ENCODE measurements at regions not wholly inside any gene's neighbourhood (a gene's known extent, or its start where the extent isn't known, plus 50 kb on each side); places are given as distances from the start of the nearest gene placed in this dataset.
A peak's percentile ranks its signal among the peaks of the same experiment; 100 is the strongest.

DNA sequence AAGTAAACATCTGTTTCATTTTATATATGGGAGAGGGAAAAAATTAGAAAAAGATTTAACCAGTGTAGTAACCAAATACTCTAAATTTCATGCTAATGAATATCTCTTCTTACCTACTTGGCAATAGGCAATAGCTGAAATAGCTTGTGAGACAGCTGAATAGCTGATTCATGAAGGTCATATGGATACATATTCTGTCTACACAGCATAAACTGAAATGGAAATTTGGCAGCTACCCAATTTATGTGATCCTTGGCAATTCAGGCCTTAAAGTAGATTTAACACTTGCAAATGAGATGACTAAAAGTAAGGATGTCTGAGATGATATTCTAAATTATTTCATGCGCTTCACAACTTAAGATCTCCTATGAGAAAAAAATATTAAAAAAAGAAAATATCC, 261.2 kb upstream of the SEMA3A start:
- WGBS (ENCODE audit: low lambda C conversion rate), result 98% methylated on average over 1 of the region's 1 CpG
- no peaks in the 10 kb centered on the region for H3K9me2 ChIP-seq
- H3K4me2 ChIP-seq, result no peak overlapping the region
- no peak overlapping the region for H3K9ac ChIP-seq
- no peaks in the 10 kb centered on the region for H3F3A ChIP-seq (replicated peaks; ENCODE audit: insufficient read depth)
- H4K20me1 ChIP-seq (ENCODE audit: insufficient read depth), result no peaks in the 10 kb centered on the region
- no peak for DNase-seq
- H3K27ac ChIP-seq (ENCODE audit: low read depth in 2 of 2, low read length in 1 of 2), result no peak overlapping the region
- CTCF ChIA-PET, result interaction anchor here (1.1 kb wide), 1 partner anchor 15 kb away, joined by 4 read pairs; no protein-coding TSS in a partner anchor
- H3K36me3 ChIP-seq (replicated peaks in 1 of 2; ENCODE audit: control insufficient read depth in 1 of 2, insufficient read depth in 2 of 2, low read length in 1 of 2), result no peaks in the 10 kb centered on the region
- no peaks in the 10 kb centered on the region for H3K27me3 ChIP-seq (ENCODE audit: insufficient read depth)
- TF ChIP-seq CHD2 (IDR thresholded peaks at IDR 0.05; ENCODE audit: low read length, partially characterized antibody) (no peak), TCF12 (IDR thresholded peaks at IDR 0.05) (no peak), RCOR1 (IDR thresholded peaks at IDR 0.05; ENCODE audit: low read length) (no peak), MEF2A (IDR thresholded peaks at IDR 0.05; ENCODE audit: borderline replicate concordance, low read depth) (no peak), GABPA (IDR thresholded peaks at IDR 0.05; ENCODE audit: low read depth) (no peak), EZH2phosphoT487 (IDR thresholded peaks at IDR 0.05; ENCODE audit: borderline replicate concordance, low read depth) (no peak), FOXJ3 (CRISPR knock-in tag; IDR thresholded peaks at IDR 0.05) (no peak), TEAD4 (IDR thresholded peaks at IDR 0.05; ENCODE audit: borderline replicate concordance, insufficient read depth) (no peak), EP300 (IDR thresholded peaks at IDR 0.05; ENCODE audit: borderline replicate concordance in 1 of 2, low read depth in 1 of 2, low read length in 1 of 2) (no peak), RAD21 (IDR thresholded peaks at IDR 0.05; ENCODE audit: low read length) (no peak), GATA2 (CRISPR knock-in tag; IDR thresholded peaks at IDR 0.05) (no peak)
- TF ChIP-seq, protein P1, sequence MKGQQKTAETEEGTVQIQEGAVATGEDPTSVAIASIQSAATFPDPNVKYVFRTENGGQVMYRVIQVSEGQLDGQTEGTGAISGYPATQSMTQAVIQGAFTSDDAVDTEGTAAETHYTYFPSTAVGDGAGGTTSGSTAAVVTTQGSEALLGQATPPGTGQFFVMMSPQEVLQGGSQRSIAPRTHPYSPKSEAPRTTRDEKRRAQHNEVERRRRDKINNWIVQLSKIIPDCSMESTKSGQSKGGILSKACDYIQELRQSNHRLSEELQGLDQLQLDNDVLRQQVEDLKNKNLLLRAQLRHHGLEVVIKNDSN (IDR thresholded peaks at IDR 0.05; ENCODE audit: borderline replicate concordance, low read depth), result no peak
- no peak overlapping the region for H2AFZ ChIP-seq (ENCODE audit: low read depth)
- H3K79me2 ChIP-seq (ENCODE audit: insufficient read depth), result no peaks in the 10 kb centered on the region
- no peak overlapping the region for H3K4me3 ChIP-seq (ENCODE audit: low read depth in 2 of 2, low read length in 1 of 2)
- POLR2A ChIA-PET, result no interaction called here
- no peaks in the 10 kb centered on the region for H3K9me3 ChIP-seq
- H3K4me1 ChIP-seq (ENCODE audit: control insufficient read depth in 1 of 2, insufficient read depth in 2 of 2, low read depth in 1 of 2, low read length in 1 of 2), result peaks cover 3 to 7% of the 10 kb centered on the region in 2 experiments; a peak in 2 of 4 replicates

DNA sequence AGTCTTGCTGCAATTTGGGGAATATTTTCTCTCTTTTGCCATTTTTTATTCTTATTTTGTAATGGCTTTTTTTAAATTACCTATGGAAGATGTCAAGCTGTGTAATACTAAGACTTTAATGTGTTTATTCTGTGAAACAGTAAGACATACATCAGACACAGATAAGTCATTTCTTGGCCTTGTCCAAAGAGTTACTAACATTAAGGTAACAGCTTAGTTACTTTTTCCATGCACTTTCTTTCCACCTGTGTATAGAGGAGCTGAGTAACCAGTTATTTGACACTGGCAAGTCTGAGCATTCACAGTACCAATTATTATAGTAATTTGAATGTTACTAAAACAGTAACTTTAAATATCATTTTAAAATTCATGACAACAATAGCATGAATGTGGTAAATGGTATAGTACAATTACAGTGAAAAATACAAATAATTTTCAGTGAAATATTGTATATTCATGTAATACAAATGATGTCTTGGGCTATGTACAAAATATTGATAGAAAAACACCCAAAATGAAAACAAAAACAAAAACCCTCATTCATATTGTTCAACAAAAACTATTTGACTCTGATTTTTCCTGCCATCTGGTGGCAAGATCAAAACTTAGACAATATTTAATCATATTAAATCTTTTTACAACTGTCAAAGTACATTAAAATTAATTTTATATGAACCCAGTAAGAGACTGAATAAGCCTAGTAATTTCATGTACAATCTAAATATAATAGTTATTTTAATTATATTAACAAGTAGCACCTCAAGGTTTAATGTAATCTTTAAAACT, 259.8 kb upstream of the SEMA3A start:
- H3K4me2 ChIP-seq, result no peak overlapping the region
- H3K9me3 ChIP-seq, result no peaks in the 10 kb centered on the region
- CTCF ChIA-PET, result interaction anchor here (0.7 to 1.4 kb wide), 5 partner anchors 17 to 520 kb away, joined by 3 read pairs; no protein-coding TSS in a partner anchor
- H3K4me1 ChIP-seq (ENCODE audit: control insufficient read depth in 1 of 2, insufficient read depth in 2 of 2, low read depth in 1 of 2, low read length in 1 of 2), result peaks cover 3 to 7% of the 10 kb centered on the region in 2 experiments; a peak in 2 of 4 replicates
- no peak overlapping the region for H3K27ac ChIP-seq (ENCODE audit: low read depth in 2 of 2, low read length in 1 of 2)
- no peaks in the 10 kb centered on the region for H3K79me2 ChIP-seq (ENCODE audit: insufficient read depth)
- H3K9me2 ChIP-seq, result no peaks in the 10 kb centered on the region
- POLR2A ChIA-PET, result no interaction called here
- H3K36me3 ChIP-seq (replicated peaks in 1 of 2; ENCODE audit: control insufficient read depth in 1 of 2, insufficient read depth in 2 of 2, low read length in 1 of 2), result no peaks in the 10 kb centered on the region
- H2AFZ ChIP-seq (ENCODE audit: low read depth), result no peak overlapping the region
- H3K4me3 ChIP-seq (ENCODE audit: low read depth in 2 of 2, low read length in 1 of 2), result no peak overlapping the region
- H3K9ac ChIP-seq, result no peak overlapping the region
- DNase-seq, result no peak
- H3F3A ChIP-seq (replicated peaks; ENCODE audit: insufficient read depth), result no peaks in the 10 kb centered on the region
- H3K27me3 ChIP-seq (ENCODE audit: insufficient read depth), result no peaks in the 10 kb centered on the region
- H4K20me1 ChIP-seq (ENCODE audit: insufficient read depth), result no peaks in the 10 kb centered on the region
- TF ChIP-seq EZH2phosphoT487 (IDR thresholded peaks at IDR 0.05; ENCODE audit: borderline replicate concordance, low read depth), result no peak
- no peak for TF ChIP-seq JUND (IDR thresholded peaks at IDR 0.05)
- 0 out of 2 replicates have a peak, but pooled peaks have one; percentile 15 for TF ChIP-seq RAD21 (IDR thresholded peaks at IDR 0.05; ENCODE audit: low read length)
- TF ChIP-seq, protein P2, sequence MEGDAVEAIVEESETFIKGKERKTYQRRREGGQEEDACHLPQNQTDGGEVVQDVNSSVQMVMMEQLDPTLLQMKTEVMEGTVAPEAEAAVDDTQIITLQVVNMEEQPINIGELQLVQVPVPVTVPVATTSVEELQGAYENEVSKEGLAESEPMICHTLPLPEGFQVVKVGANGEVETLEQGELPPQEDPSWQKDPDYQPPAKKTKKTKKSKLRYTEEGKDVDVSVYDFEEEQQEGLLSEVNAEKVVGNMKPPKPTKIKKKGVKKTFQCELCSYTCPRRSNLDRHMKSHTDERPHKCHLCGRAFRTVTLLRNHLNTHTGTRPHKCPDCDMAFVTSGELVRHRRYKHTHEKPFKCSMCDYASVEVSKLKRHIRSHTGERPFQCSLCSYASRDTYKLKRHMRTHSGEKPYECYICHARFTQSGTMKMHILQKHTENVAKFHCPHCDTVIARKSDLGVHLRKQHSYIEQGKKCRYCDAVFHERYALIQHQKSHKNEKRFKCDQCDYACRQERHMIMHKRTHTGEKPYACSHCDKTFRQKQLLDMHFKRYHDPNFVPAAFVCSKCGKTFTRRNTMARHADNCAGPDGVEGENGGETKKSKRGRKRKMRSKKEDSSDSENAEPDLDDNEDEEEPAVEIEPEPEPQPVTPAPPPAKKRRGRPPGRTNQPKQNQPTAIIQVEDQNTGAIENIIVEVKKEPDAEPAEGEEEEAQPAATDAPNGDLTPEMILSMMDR (IDR thresholded peaks at IDR 0.05), result peak; percentile 53
- TF ChIP-seq, protein P3, sequence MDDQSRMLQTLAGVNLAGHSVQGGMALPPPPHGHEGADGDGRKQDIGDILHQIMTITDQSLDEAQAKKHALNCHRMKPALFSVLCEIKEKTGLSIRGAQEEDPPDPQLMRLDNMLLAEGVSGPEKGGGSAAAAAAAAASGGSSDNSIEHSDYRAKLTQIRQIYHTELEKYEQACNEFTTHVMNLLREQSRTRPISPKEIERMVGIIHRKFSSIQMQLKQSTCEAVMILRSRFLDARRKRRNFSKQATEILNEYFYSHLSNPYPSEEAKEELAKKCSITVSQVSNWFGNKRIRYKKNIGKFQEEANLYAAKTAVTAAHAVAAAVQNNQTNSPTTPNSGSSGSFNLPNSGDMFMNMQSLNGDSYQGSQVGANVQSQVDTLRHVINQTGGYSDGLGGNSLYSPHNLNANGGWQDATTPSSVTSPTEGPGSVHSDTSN (IDR thresholded peaks at IDR 0.05), result no peak
- no peak for TF ChIP-seq EP300 (IDR thresholded peaks at IDR 0.05; ENCODE audit: borderline replicate concordance in 1 of 2, low read depth in 1 of 2, low read length in 1 of 2)
- TF ChIP-seq RCOR1 (IDR thresholded peaks at IDR 0.05; ENCODE audit: low read length), result no peak
- TF ChIP-seq, protein P1 (IDR thresholded peaks at IDR 0.05; ENCODE audit: borderline replicate concordance, low read depth), result no peak
- no peak for TF ChIP-seq NRF1 (IDR thresholded peaks at IDR 0.05; ENCODE audit: low read depth, low read length)
- TF ChIP-seq MXI1 (IDR thresholded peaks at IDR 0.05; ENCODE audit: low read depth, low read length), result no peak
- no peak for TF ChIP-seq TAF1 (IDR thresholded peaks at IDR 0.05; ENCODE audit: borderline replicate concordance, low read depth, low read length)
- TF ChIP-seq RFX5 (IDR thresholded peaks at IDR 0.05; ENCODE audit: low read length), result no peak
- no peak for TF ChIP-seq RXRA (IDR thresholded peaks at IDR 0.05; ENCODE audit: borderline replicate concordance, low read depth)
